GM10248 (cell line): ENCODE measurements at regions not wholly inside any gene's neighbourhood (a gene's known extent, or its start where the extent isn't known, plus 50 kb on each side); places are given as distances from the start of the nearest gene placed in this dataset.

ENCODE experiments used
- CTCF ChIA-PET: fragments of 300-600 bp; sonication (Branson Sonifier 250); formaldehyde crosslinking; extraction: SDS; loops from one replicate; lab custom pipeline; 2021; ENCODE audit warnings: antibody characterized with exemption; lab: Yijun Ruan, JAX
- POLR2A ChIA-PET: fragments of 350-650 bp; sonication (Branson Sonifier 250); formaldehyde crosslinking; extraction: SDS; loops from one replicate; lab custom pipeline; 2020; ENCODE audit warnings: antibody characterized with exemption; lab: Yijun Ruan, JAX
- DNase-seq: peaks from one replicate; pipeline ENCODE4 v3.0.0; 2012; ENCODE audit errors: extremely low spot score
- CTCF ChIP-seq: IDR thresholded peaks from 2 replicates; pipeline ENCODE4 v1.5.1; 2012; ENCODE audit warnings: mild to moderate bottlenecking, low read depth; ENCODE audit errors: extremely low read depth, missing control alignments, control extremely low read depth

- no peak for TF ChIP-seq CTCF
- ChIA-PET POLR2A (no interaction called here), CTCF (interaction anchor here (0.8 to 1.5 kb wide), 6 partner anchors 8 to 203 kb away, joined by 3 to 6 read pairs (median 4); no protein-coding TSS in a partner anchor)
- DNase-seq = no peak
These were observed 136.5 kb upstream of the ITGA4 start for GRCh38 chr2:181320638-181321037.

- no peak for TF ChIP-seq CTCF
- ChIA-PET POLR2A (no interaction called here), CTCF (interaction anchor here (1.0 to 3.3 kb wide), 3 partner anchors 13 to 115 kb away, joined by 3 to 15 read pairs (median 3); no protein-coding TSS in a partner anchor)
These were observed 132.3 kb upstream of the ITGA4 start for GRCh38 chr2:181324912-181325311.

DNA sequence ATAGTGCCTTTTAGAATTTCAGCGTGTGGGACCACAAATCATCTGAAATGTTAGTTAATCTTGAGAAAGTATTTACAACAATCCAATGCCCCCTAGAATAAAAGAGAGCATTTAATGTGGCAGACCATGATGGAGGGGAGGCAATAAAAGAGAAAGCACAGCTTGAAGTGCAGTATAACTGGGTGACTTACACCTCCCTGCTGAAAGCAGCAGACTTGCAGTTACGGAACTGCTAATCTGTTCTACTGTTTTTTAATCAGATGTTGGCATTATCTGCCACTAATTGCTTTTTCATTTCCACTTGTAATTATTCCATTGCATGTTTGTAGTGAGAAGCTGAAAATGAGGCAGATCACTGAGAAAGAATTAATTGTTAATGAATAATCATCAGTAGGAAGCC is 130.5 kb upstream of the ITGA4 start:
- no peak for DNase-seq
- no peak for TF ChIP-seq CTCF
- POLR2A ChIA-PET = no interaction called here
- CTCF ChIA-PET = interaction anchor here (0.9 to 3.3 kb wide), 7 partner anchors 8 to 131 kb away, joined by 3 to 15 read pairs (median 5); partner anchors contain the start of gene ITGA4

More at GRCh38 chr2:181324912-181325311, 132.3 kb upstream of the ITGA4 start:
- DNase-seq = no peak

DNA sequence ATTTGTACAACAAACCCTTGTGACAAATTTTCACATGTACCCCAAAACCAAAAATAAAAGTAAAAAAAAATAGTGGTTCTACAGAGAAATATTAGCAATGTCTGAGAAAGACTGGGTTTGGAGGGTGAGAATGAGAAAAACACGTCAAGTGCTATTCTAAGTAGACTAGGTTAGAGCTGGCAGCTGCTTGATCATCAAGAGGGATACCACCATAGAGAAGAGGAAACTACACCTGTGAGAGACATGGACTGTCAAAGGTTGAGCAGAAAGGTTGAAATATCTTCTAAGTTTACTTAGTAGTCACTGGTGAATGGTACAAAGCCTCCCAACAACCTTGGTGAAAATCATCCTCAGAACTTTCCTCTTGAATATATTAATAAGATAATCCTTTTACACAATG is 126.9 kb upstream of the ITGA4 start:
- TF ChIP-seq CTCF = no peak
- POLR2A ChIA-PET = no interaction called here
- CTCF ChIA-PET = interaction anchor here (1.0 to 2.6 kb wide), 5 partner anchors 8 to 127 kb away, joined by 3 to 9 read pairs (median 3); partner anchors contain the start of gene ITGA4
- no peak for DNase-seq

- DNase-seq = no peak
- CTCF ChIA-PET = interaction anchor here (1.0 kb wide), 1 partner anchor 10 kb away, joined by 3 read pairs; no protein-coding TSS in a partner anchor
- no peak for TF ChIP-seq CTCF
- POLR2A ChIA-PET = no interaction called here
These were observed 125.1 kb upstream of the ITGA4 start for GRCh38 chr2:181332044-181332605.

- ChIA-PET CTCF (interaction anchor here (1.1 to 1.3 kb wide), 3 partner anchors 11 to 61 kb away, joined by 3 to 4 read pairs (median 3); no protein-coding TSS in a partner anchor), POLR2A (interaction anchor here (0.6 kb wide), 1 partner anchor 16 kb away, joined by 3 read pairs; no protein-coding TSS in a partner anchor)
- TF ChIP-seq CTCF = no peak
- no peak for DNase-seq
These were observed 122.9 kb upstream of the ITGA4 start for GRCh38 chr2:181334158-181334826.
